Activated CD8-positive, alpha-beta memory T cell treated with anti-CD3 and anti-CD28 coated beads for 1 hour (primary cell): ENCODE measurements at regions not wholly inside any gene's neighbourhood (a gene's known extent, or its start where the extent isn't known, plus 50 kb on each side); places are given as distances from the start of the nearest gene placed in this dataset.
"Not testable (repeated sequence)": the region's sequence is repeated elsewhere in the genome, so short reads cannot be mapped to it uniquely, and the experiment has no call there.

ENCODE experiments used
- DNase-seq, 2 donors: peaks; one replicate each; pipeline ENCODE4 v3.0.0-alpha.2; 2020; ENCODE audit warnings: low read depth in 1 of 2; ENCODE audit errors: extremely low read depth in 1 of 2

DNA sequence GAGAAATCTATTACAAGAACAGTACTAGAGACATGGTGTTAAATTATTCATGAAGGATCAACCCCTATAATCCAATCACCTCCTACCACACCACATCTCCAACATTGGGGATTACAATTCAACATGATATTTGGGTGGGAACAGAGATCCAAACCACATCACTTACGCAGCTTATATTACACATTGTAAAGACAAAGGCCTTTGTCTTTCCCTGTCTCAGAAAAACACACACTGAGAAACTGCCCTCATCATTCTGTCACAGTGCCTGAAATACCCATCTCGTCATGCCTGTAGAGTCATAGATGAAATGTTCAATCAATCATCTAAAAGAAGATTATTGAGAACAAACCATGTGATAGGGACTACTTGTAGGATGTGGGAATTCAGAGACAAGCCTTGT, 558.8 kb upstream of the GRIA3 start:
- no peak for DNase-seq

DNA sequence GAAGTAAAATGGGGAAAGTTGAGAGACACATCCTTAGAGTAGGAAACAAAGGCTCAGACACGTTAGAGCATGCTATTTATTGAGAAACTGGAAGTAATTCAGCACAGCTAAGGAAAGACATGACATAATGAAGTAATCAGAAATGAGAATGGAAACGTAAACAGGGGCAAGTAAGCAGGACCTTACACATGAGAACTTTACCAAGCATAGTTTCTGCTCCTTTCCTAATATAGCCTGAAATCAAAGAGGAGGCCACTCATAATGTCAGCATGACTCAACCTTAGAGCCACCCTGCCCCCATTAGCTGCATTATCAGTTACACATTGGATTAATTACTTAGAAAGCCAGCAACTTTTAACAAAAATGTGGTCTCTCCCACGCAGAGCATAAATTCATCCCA, 558.3 kb upstream of the GRIA3 start:
- no peak for DNase-seq

DNA sequence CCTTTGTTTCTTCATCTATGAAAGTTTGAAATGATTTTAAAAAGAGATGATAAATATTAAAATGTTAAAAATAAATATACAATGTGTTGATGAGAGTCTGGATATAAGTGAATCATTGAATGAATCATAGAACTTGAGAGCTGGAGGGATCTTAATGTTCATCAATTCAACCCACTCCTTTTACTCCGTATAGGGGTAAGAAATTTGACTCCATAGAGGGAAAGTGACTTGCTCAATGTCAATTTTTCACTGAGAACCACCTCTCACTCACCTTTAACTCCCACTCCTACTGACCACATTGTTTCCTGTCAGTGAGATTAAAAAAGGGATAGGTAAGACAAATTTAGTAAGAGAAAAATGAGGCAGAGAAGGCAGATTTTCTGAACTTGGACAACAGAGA, 557.2 kb upstream of the GRIA3 start:
- DNase-seq: no peak

DNA sequence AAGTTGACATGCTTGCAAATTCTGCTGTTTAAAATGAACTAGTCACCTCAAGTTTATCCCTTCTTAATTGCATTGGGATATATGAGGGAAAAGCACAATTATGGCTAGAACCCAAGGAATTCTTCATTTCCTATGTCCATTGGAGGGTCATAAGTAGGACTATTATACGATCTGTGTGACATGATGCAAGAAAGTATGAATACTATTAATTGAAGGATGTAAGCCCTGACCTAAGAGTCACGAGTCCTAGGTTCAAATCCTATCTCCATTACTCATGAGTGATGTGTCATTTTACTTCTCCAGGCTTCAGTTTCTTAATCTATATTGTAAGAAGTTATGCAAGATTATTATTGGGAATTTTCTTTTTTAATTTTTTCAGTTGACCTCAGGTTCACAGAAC, 542.9 kb upstream of the GRIA3 start:
- DNase-seq: no peak

DNA sequence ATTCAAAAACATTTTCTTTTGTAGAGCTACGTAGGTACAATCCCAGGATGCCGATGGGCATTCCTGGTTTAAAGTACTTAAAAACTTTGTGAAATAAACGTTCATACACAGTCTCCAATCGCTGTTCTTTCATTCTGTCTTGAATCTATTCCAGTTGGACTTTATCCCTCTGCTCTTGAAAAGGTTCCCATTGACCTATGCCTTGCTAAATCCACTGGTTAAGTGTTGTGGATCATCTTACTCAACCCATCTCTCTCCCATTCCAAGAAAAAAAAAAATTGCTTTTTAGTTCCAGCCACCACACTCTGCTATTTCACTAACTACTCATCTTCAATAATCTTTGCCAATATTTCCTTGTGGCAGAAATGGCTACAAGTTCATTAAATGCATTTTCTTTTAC, 542.3 kb upstream of the GRIA3 start:
- DNase-seq: no peak

DNA sequence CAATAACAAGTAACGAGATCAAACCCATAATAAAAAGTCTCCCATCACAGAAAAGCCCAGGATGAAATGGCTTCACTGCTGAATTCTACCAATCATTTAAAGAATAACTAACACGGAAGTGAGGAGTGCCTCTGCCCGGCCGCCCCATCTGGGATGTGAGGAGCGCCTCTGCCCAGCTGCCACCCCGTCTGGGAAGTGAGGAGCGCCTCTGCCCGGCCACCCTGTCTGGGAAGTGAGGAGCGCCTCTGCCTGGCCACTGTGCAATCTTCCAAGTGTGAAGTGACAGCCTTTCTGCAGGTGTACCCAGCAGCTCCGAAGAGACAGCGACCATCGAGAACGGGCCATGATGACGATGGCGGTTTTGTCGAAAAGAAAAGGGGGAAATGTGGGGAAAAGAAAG, 528.8 kb upstream of the GRIA3 start:
- DNase-seq: not testable (repeated sequence)

DNA sequence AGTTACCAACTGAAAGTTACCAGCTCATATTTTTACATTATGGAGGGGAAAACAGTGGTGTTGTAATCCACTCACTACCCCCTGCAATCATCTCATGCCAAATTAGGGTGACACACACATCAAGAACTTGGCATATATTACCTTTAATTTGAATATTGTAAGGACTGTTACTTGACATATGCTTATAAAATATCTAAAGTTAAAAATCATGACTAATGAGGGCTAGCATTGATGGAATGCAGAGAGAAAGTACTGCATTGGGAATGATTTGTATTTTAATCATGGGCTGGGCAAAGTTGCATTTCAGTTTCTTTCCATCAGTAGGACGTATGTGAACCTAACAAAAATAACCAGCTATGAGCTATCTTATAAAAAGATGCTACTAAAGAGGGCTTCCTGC, 517.5 kb upstream of the GRIA3 start:
- no peak for DNase-seq

DNA sequence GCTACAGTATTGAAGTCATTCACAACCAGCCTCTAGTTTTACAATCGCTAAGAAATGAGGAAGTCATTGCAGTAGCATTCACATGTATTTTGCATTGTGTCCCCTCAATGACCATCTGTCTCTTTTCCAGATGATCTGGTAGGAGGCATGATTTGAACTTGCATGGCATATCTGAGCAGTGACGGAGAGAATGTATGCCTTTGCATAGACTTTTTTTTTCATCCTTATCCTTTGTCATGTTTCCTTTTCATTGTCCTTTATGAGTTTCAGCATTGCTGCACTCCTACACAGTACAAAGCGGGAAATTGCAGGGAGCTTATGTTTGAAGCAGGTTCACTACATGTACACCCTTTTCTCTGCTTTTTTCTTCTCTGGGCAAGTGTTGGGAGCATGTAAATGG, 516.4 kb upstream of the GRIA3 start:
- no peak for DNase-seq

DNA sequence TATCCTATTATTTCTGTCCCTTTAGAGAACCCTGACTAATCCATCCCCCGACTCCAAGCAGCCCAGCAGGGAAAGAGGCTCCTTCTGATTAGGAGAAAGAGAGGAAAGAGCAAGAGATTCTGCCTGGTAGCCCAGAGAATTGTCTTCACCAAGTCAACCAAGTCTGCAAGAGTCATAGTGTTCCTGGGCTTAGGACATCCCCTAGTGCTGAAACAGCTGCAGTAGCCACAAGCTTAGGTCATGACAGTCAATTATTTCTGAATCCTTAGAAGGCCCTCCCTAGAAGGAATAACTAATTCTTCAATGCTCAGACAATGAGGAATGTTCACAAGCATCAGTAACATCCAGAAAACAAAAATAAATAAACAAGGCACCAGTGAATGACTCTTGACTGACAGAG, 480.3 kb upstream of the GRIA3 start:
- DNase-seq: no peak

DNA sequence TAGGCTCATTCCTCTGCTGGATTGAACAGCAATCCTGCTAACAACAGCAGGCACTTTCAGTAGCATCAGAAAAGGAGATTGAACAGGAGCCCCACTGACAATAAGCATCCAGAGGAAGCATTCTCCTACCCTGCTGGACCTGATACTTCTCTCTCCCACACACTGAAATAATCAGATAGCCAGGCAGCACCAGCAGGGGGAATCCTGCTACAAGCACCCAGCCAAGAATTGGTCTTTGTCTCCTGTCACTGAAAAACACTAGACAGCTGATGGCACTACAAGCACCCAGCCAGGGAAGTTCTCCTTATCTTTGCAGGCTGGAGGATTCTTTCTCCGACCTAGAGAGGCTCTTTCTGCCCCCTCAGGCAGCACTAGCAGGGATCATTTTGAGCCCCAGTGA, 444.3 kb upstream of the GRIA3 start:
- DNase-seq: no peak

DNA sequence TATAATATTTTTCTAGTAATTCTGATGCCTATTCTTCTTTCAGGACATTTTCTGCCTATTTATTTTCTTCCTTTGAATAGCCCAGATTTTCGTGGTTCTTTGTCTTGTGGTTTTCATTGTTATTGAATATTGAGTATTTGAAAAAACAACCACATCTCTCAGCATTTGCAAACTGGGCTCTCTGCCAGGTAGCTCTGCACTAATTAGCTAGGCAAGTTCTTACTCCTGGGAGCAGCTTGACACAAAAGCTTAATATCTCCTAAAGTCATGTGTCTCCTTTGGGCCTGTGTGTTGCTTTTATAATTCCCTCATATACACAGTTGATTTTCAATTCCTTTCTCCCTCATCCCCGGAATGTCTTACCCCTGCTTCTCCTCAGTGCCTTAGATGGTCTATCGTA, 413.5 kb upstream of the GRIA3 start:
- no peak for DNase-seq

DNA sequence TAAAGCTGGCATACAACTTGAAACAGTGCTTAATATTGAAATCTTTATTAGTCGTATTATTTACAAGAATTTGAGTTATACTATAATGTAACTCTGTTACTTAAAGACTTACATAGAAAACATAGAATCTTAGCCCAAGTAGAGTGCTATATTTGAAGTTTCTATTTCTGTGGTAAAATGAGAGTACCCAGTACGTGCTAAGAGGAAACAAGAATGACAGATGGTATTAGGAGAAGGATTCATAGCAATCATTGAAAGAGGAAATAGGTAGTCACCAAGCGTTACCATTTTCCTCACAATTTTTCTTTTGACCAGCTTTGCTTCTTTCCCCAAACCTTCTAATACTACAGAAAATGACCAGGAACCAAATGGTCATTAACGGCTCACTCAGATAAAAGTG, 412.1 kb upstream of the GRIA3 start:
- DNase-seq: no peak

DNA sequence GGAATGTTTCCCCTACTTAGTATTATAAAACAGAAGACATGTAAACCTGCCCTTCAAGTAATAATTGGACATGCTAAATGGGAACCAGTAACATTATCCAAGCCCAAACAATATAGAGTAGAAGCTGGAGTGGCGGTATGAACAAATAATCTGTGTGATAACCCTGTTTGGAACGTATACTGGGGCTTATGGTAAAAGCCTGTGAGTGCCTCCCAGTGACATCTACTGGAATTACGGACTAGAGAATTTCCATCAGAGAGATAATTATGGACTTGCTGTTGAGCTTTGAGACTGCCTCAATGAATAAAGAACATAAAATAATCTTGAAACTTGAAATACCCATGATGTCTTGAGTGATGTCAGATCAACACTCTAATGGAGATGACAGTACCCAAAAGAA, 406.3 kb upstream of the GRIA3 start:
- no peak for DNase-seq

DNA sequence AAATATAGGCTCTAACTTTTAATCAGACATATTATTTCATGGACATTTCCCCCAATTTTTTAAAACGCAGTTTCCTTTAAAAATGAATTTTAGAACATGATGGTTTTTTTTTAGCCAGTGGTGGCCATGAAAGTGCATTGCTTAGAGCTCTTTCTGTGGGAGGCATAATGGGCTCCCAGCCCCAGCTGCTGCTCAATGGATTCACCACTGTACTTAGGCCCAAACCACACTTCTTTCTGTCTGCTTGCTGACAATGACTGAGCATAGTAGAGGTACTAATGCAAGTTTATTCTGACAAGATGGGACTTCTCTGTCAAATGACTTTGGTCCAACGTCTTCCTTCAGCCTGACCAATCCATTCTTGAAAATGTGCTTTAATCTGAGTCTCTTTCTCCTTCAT, 400.2 kb upstream of the GRIA3 start:
- no peak for DNase-seq

DNA sequence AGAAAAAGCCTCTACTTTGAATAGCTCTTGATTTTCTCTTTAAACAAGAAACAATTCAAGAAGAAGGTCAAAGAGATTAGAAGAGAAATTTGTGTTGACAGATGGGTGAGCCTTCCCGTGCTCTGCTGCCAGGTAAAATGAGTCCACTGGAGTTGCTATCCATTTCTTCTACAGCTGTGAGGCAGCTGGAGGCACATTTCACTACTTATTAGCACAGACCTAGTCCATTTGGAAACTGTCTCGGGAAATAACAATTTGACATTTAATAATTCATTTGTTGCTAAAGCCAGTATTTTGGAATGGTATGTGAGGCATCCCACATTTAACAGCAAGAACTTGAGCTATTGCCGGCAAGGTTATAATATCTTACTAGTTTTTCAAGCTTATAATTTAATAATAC, 396.8 kb upstream of the GRIA3 start:
- no peak for DNase-seq

DNA sequence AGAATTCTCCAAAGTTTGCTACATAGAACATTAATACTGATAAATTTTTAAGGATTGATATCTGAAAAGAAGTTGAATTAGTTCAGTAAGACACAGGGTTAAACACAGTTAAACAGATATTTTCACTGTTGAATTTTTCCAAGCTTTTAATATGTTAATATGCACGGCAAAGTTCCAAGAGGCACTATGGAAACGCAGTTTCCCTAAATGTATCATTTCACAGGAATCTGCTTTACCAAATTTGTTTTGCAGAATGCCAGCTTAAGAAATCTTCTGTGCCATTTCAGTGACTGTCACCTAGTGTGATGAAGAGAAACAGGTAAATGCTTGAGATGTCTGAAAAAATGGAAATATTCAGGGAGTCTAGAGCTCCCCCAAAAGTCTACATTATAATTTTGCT, 395.9 kb upstream of the GRIA3 start:
- DNase-seq: no peak

DNA sequence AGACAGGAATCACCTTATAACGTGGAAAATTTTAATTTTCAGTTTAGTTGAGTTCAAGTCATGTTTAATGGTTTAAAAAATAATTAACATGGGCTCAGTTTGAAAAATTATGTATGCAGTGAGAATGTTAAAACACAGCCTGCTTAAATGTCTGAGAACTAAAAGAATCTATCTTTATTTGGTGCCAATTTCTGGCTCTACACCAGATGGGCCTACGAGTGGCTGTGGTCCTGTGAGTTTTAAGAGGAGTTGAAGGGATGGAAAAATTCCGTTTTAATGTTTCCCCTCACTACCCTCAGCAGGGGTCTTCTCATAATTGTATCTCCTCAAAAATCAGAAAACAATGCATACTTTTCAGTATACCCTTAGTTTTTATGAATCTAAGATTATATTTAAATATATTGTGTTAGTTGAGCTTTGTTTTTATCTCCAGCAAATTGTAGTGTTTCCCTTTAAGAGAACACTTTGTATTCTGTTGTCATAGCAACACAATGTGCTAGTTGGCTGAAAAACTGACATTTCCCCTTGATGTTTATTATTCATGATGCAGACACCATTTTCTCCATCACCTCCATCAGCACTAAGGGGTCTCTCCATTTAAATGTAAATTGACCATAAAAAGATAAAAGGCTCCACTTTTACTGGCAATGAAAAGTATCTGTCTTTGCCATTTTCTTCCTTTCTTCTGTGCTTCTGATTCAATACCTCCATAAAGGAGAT, 393.5 kb upstream of the GRIA3 start:
- no peak for DNase-seq

DNA sequence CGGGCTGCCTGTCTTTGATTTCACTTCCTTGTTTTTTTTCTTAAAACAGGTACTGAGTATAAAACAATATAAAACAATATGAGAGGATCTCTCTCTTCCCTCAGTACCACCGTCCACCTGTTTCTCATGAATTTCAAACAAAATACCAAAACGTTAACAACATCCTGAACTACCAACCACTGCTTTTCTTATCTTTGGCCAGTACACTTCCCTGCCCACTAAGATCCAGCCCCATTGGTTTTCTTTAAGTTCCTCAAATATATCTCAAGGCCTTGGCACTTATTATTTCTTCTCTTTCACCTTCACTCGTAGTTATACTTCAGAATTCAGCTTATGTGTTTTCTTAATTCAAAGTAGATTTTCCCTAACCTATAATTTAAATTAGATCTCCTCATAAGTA, 370.2 kb upstream of the GRIA3 start:
- DNase-seq: no peak

DNA sequence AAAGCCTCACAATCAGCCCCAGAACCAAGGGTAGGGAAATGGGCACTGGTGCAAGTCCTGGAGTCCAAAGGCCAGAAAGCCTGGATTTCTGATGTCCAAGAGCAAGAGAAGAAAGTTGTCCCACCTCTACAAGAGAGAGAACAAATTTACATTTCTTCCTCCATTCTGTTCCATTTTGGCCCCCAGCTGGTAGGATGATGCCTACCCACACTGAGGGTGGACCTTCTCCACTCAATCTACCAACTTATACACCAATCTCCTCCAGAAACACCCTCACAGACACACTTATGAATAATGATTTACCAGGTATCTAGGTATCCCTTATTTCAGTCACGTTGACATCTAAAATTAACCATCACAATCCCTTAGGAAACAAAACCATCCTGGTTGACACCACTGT, 367.8 kb upstream of the GRIA3 start:
- DNase-seq: no peak

DNA sequence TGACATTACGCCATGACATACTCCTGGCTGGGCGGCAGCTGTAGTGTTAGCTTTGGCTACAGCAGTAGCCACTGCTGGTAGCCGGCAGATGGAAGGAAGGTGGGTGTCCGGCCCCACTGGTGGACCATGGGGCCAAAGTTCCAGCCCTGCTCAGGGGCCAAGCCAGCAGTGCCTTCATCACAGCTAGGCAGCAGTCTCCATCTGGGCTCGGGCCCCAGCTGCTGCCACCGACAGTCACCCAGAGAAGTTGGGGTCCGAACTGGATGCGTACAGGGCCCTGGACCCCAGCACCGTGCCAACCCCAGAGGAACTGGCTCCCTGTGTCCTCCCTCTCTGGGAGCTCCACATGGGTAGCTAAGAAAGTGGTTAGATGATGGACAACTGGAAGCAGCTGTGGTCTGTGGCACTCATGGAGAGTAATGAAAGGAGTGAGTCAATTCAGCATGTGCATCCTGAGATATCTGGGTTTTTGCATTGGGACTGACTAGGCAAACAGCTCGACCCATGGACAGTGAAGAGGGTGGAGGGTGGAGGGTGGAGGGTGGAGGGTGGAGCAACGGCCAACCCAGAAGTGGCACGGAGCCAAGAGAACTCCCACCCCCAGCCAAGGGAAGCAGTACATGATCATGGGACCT, 366.6 kb upstream of the GRIA3 start:
- no peak for DNase-seq

DNA sequence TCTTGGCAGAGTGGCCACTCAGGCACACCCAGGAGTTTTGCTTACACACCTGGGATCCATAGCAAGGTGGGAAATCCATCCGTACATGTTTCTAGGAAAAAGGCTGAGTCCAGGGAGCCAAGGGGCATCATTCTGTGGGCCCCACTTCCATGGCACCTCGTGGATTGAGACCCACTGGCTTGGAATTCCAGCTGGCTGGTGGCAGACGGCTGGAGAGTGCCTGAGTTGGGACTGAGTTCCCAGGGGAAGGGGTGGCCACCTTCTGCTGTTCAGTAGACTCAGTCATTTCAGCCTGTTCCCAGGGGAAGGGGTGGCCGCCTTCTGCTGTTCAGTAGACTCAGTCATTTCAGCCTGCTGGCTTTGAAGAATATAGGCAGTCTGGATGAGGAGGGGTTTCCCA, 366.0 kb upstream of the GRIA3 start:
- no peak for DNase-seq

DNA sequence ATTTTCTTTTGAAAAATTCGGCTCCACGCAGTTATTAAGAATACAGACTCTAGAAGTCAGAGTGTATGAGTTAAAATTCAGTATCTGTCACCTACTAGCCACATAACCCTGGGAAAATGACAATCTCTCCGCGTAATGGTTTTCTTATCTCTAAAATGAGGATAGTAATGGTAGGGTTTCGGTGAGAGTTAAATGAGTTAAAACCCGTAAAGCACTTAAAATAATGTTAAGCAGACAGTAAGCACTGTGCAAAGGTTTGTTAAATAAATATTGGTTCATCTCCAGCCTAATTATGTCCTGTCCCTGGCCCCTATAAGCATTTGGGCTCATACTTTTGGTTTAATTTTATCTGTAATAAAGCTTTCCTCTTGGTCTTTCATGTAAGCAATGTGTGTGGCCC, 350.8 kb upstream of the GRIA3 start:
- no peak for DNase-seq

DNA sequence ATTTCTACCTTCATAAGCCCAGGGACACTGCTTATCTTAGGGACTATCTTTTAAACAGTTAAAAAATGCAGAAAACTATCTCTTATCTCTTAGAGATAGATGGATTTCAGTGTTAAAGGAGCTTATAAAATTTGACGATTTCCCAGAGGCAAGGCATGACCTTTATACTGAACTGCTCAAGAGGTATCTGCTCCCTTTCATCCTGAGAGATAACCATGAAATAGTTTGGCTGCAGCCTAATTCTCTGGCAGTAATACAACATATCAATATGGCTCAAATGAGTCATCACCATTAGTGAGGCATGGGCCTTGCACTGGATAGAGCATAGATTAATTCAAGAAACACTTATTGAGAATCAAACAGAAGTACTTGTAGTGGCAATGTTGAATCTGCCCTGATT, 348.2 kb upstream of the GRIA3 start:
- DNase-seq: no peak
